ENCODE measurements at regions not wholly inside any gene's neighbourhood (a gene's known extent, or its start where the extent isn't known, plus 50 kb on each side); places are given as distances from the start of the nearest gene placed in this dataset.

GRCh38 chr22:27011133-27011532, 353.7 kb downstream of the MIAT start:
- ATAC-seq (no peak), DNase-seq (no peak)

- ATAC-seq (no peak), DNase-seq (no peak)
Observed at GRCh38 chr22:27011717-27012116, 354.3 kb downstream of the MIAT start.

GRCh38 chr22:27019827-27020226, 362.4 kb downstream of the MIAT start:
- ATAC-seq (no peak), DNase-seq (no peak)

- no peak for ATAC-seq
- no peak for DNase-seq
Observed at GRCh38 chr22:27022274-27022895, 365.0 kb downstream of the MIAT start.

GRCh38 chr22:27022896-27023361, 365.5 kb downstream of the MIAT start:
- no peak for ATAC-seq
- DNase-seq: no peak

GRCh38 chr22:27023591-27023990, 366.2 kb downstream of the MIAT start:
- DNase-seq: no peak
- no peak for ATAC-seq

GRCh38 chr22:27024982-27025381, 367.6 kb downstream of the MIAT start:
- ATAC-seq (no peak), DNase-seq (no peak)

- ATAC-seq (no peak), DNase-seq (no peak)
Observed at GRCh38 chr22:27028093-27028492, 370.7 kb downstream of the MIAT start.

GRCh38 chr22:27029584-27030130, 372.3 kb downstream of the MIAT start:
- DNase-seq (no peak), ATAC-seq (no peak)

- ATAC-seq (no peak), DNase-seq (no peak)
Observed at GRCh38 chr22:27032091-27032761, 374.8 kb downstream of the MIAT start.

GRCh38 chr22:27041745-27042310, 384.4 kb downstream of the MIAT start:
- DNase-seq (no peak), ATAC-seq (no peak)

- ATAC-seq (no peak), DNase-seq (no peak)
Observed at GRCh38 chr22:27043262-27043661, 385.9 kb downstream of the MIAT start.

- no peak for DNase-seq
- no peak for ATAC-seq
Observed at GRCh38 chr22:27045103-27045947, 387.9 kb downstream of the MIAT start.

- ATAC-seq (no peak), DNase-seq (no peak)
Observed at GRCh38 chr22:27046086-27046485, 388.7 kb downstream of the MIAT start.

- DNase-seq: no peak
- no peak for ATAC-seq
Observed at GRCh38 chr22:27046603-27047002, 389.2 kb downstream of the MIAT start.

GRCh38 chr22:27050771-27051170, 393.4 kb downstream of the MIAT start:
- DNase-seq (no peak), ATAC-seq (no peak)

GRCh38 chr22:27051407-27051806, 394.0 kb downstream of the MIAT start:
- ATAC-seq: no peak
- no peak for DNase-seq

GRCh38 chr22:27057717-27058116, 400.3 kb downstream of the MIAT start:
- ATAC-seq (no peak), DNase-seq (no peak)

GRCh38 chr22:27060190-27060589, 402.8 kb downstream of the MIAT start:
- ATAC-seq: no peak
- DNase-seq: no peak

- ATAC-seq: no peak
- no peak for DNase-seq
Observed at GRCh38 chr22:27062910-27063309, 405.5 kb downstream of the MIAT start.

- ATAC-seq (no peak), DNase-seq (no peak)
Observed at GRCh38 chr22:27063406-27063805, 406.0 kb downstream of the MIAT start.

- DNase-seq (no peak), ATAC-seq (no peak)
Observed at GRCh38 chr22:27063841-27064240, 406.5 kb downstream of the MIAT start.

GRCh38 chr22:27064386-27064785, 407.0 kb downstream of the MIAT start:
- ATAC-seq: no peak
- no peak for DNase-seq
